Right lobe of liver (tissue), 6 donors: ENCODE measurements at regions not wholly inside any gene's neighbourhood (a gene's known extent, or its start where the extent isn't known, plus 50 kb on each side); places are given as distances from the start of the nearest gene placed in this dataset.

Experiments
- ATAC-seq, 4 donors: fragments of 200-7000 bp; cut with Tn5 transposase; one replicate each; pipeline ENCODE4 v1.9.1; 2020; ENCODE audit warnings: mild to moderate bottlenecking in 4 of 4, moderate library complexity in 4 of 4
- DNase-seq, 3 donors: peaks; one replicate each; pipeline ENCODE4 v3.0.0-alpha.2; 2020
- H3K27ac ChIP-seq, 3 donors: fragments of 200-600 bp; one replicate each; pipeline ENCODE4 v1.8.0; 2022
- H3K27me3 ChIP-seq, 2 donors: fragments of 200-600 bp; one replicate each; pipeline ENCODE4 v1.8.0; 2022
- H3K36me3 ChIP-seq, 4 donors: fragments of 200-600 bp; sonication (generic) in 1 of 4; one replicate each; pipeline versions ENCODE4 v1.5.1 to v1.8.0; 2017 to 2022; ENCODE audit warnings: control low read depth in 1 of 4
- H3K4me1 ChIP-seq, 4 donors: fragments of 200-600 bp; sonication (generic) in 1 of 4; one replicate each; pipeline versions ENCODE4 v1.5.1 to v1.8.0; 2017 to 2022; ENCODE audit warnings: control low read depth in 1 of 4
- H3K4me3 ChIP-seq, 3 donors: fragments of 200-600 bp; one replicate each; pipeline ENCODE4 v1.8.0; 2022
- H3K9me3 ChIP-seq, 4 donors: fragments of 200-600 bp; sonication (generic) in 1 of 4; one replicate each; pipeline versions ENCODE4 v1.5.1 to v1.8.0; 2017 to 2022; ENCODE audit warnings: control low read depth in 1 of 4
- POLR2A ChIP-seq: fragments of 450-650 bp; IDR thresholded peaks from one replicate; pipeline ENCODE4 v1.6.1; 2017; ENCODE audit warnings: antibody characterized with exemption, mild to moderate bottlenecking
- WGBS: methylation state at CpG from one replicate; pipeline ENCODE4 v1.1.6; 2018; ENCODE audit warnings: low coverage, low lambda C conversion rate; ENCODE audit not compliant: insufficient coverage; ENCODE audit errors: missing lambda C conversion rate; 5-methylcytosine and 5-hydroxymethylcytosine counted together
- intact Hi-C, 2 donors: fragments of 100-400 bp; cut with DNase I; formaldehyde crosslinking; loops; one replicate each; pipeline versions ENCODE4 v1.11.2 to v1.14.1; 2022
- TF ChIP-seq, protein P1 (sequence below), 4 donors: fragments of 200-600 bp in 3 of 4; fragments of 450-650 bp in 1 of 4; IDR thresholded peaks; one replicate each; pipeline versions ENCODE4 v1.5.1 to v1.8.0; 2016 to 2022; ENCODE audit warnings: antibody characterized with exemption in 4 of 4, mild to moderate bottlenecking in 2 of 4
- donor health status: DM: no; HTN: yes; CAD: no.
- donor health status: DM: no; HTN: no; CAD: no.
- donor health status: DM: no; HTN: no; CAD: no.
- donor health status: DM: no; HTN: yes; CAD: no.
- donor health status: DM: no; HTN: yes; CAD: no.

DNA sequence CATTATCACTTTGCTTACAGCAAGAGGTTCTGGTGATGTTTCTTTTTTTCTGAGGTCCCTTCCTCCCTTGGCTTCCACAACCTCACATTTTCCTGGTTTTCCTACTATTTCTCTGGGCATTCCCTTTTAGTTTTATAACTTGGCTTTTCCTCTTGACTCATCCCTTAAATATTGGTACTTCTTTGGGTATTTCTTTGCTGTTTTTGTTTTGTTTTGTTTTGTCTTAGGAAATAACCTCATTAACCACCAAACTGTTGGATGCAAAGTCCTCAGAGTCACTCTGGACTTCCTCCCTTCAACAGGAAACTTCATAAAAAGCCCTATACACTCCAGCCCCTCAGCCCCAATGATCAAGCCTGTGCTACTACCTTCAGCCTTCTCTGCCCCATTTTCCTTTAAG, 211.1 kb downstream of the DUSP10 start:
- DNase-seq (no peak), ATAC-seq (no peak)
- Histone ChIP-seq H3K27me3 (no peaks in the 10 kb centered on the region), H3K36me3 (no peaks in the 10 kb centered on the region), H3K4me1 (no peaks in the 10 kb centered on the region), H3K27ac (no peak overlapping the region), H3K4me3 (no peak overlapping the region), H3K9me3 (no peaks in the 10 kb centered on the region)
- TF ChIP-seq POLR2A: no peak
- TF ChIP-seq, protein P1, sequence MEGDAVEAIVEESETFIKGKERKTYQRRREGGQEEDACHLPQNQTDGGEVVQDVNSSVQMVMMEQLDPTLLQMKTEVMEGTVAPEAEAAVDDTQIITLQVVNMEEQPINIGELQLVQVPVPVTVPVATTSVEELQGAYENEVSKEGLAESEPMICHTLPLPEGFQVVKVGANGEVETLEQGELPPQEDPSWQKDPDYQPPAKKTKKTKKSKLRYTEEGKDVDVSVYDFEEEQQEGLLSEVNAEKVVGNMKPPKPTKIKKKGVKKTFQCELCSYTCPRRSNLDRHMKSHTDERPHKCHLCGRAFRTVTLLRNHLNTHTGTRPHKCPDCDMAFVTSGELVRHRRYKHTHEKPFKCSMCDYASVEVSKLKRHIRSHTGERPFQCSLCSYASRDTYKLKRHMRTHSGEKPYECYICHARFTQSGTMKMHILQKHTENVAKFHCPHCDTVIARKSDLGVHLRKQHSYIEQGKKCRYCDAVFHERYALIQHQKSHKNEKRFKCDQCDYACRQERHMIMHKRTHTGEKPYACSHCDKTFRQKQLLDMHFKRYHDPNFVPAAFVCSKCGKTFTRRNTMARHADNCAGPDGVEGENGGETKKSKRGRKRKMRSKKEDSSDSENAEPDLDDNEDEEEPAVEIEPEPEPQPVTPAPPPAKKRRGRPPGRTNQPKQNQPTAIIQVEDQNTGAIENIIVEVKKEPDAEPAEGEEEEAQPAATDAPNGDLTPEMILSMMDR (IDR thresholded peaks at IDR 0.05): no peak
- intact Hi-C loops: no loop called here

DNA sequence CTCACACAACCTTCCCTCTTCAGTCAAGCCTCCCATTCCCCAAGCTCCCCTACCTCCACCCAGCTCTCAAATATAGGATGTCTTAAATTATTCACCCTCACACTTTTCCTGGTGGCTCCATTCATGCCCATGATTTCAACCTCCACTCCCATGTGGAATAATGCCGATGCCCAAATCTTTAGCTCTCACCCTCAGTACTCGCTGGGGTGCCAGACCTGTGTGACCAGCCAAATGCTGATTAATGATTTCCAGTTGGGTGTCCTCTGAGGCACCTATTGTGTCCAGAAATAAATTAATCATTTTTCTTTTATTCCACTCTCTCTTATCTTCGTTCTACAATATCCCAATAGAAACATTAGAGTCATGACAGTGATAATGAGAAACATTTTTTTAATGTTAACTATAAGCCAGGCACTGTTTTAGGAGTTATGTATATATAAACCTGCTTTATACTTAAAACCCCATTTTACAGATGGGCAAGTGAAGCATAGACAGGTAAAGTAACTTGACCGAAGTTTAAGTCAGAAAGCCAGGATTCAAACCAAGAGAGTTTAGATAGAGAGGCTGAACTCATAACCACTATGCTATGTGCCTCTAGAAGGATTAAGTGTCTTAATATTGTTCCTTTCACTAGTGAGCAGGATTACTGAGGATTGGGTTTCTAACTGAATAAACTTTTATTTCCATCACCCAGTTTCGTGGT, 209.7 kb downstream of the DUSP10 start:
- DNase-seq: no peak
- no peak overlapping the region for H3K27ac ChIP-seq
- H3K36me3 ChIP-seq: no peaks in the 10 kb centered on the region
- H3K4me1 ChIP-seq: no peaks in the 10 kb centered on the region
- H3K4me3 ChIP-seq: no peak overlapping the region
- WGBS: 71% methylated on average over 5 of the region's 5 CpGs
- no peak for TF ChIP-seq POLR2A
- TF ChIP-seq, protein P1 (IDR thresholded peaks at IDR 0.05): no peak
- no peaks in the 10 kb centered on the region for H3K27me3 ChIP-seq
- no peak for ATAC-seq
- intact Hi-C loops: no loop called here
- H3K9me3 ChIP-seq: no peaks in the 10 kb centered on the region

GRCh38 chr1:221541296-221541695, 200.6 kb downstream of the DUSP10 start:
- ATAC-seq (peak; percentile 10 to 62 (median 26)), DNase-seq (no peak)
- Histone ChIP-seq H3K4me1 (no peaks in the 10 kb centered on the region), H3K4me3 (no peak overlapping the region), H3K36me3 (no peaks in the 10 kb centered on the region), H3K27ac (no peak overlapping the region), H3K27me3 (no peaks in the 10 kb centered on the region), H3K9me3 (no peaks in the 10 kb centered on the region)
- 33% methylated on average over 4 of the region's 5 CpGs for WGBS
- intact Hi-C loops: no loop called here
- TF ChIP-seq, protein P1 (IDR thresholded peaks at IDR 0.05): no peak
- no peak for TF ChIP-seq POLR2A

DNA sequence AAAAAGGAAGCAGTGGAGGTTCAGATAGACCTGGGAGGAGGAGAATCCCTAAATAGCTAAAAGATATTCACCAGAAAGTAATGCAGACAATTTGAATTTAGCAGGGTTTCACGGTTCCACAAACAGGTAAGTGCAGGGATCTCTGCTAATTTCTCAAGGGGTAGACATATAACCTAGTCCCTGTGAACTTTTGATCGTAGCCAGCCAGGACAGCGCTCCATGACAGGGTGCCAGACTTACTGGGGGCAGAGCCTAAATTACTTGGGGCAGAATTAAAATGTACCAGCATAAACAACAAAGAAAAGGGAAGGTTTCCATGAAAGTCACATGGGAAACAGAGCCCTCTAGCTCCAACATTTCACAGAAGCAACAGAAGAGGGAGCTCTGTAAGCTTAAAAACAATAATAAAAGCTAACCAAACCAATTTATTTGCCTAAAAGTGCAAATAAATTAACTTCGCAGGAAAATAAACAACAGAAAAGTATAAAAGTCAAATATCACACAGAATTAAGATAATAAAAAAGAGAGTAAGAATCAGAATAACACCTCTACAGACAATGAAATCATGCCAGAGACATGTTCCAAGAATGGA, 198.3 kb downstream of the DUSP10 start:
- DNase-seq: no peak

More for the DNA sequence above, 198.3 kb downstream of the DUSP10 start:
- no peak for TF ChIP-seq POLR2A
- TF ChIP-seq, protein P1 (IDR thresholded peaks at IDR 0.05): peak; percentile 54 to 69 (median 67)
- no peaks in the 10 kb centered on the region for H3K36me3 ChIP-seq
- intact Hi-C loops: no loop called here
- peak overlapping the region in 2 of 3 donors; percentile 42 to 59 for H3K27ac ChIP-seq
- H3K4me3 ChIP-seq: no peak overlapping the region
- H3K4me1 ChIP-seq: peaks cover 0 to 7% (median 0%) of the 10 kb centered on the region in 4 donors
- 19% methylated on average over 4 of the region's 4 CpGs for WGBS
- peak; percentile 82 to 90 (median 86) for ATAC-seq
- H3K27me3 ChIP-seq: no peaks in the 10 kb centered on the region
- no peaks in the 10 kb centered on the region for H3K9me3 ChIP-seq
